DOHH2 (cell line): ENCODE measurements at regions not wholly inside any gene's neighbourhood (a gene's known extent, or its start where the extent isn't known, plus 50 kb on each side); places are given as distances from the start of the nearest gene placed in this dataset.

Experiments used
- H3F3A ChIP-seq: fragments of 200-600 bp; sonication (generic), shearing (Covaris generic); 2 replicates; pipeline ENCODE4 v1.6.0; 2016; ENCODE audit warnings: antibody characterized with exemption, mild to moderate bottlenecking; ENCODE audit not compliant: control insufficient read depth, insufficient read depth
- H3K27ac ChIP-seq: fragments of 200-600 bp; sonication (generic); 2 replicates; pipeline ENCODE4 v1.5.1; 2014; ENCODE audit warnings: low read depth, mild to moderate bottlenecking, low read length, moderate library complexity
- H3K27me3 ChIP-seq: fragments of 200-600 bp; sonication (generic); 2 replicates; pipeline ENCODE4 v1.6.1; 2014; ENCODE audit warnings: mild to moderate bottlenecking, low read length, mixed read lengths; ENCODE audit not compliant: control insufficient read depth
- H3K36me3 ChIP-seq: fragments of 200-600 bp; sonication (generic); 2 replicates; pipeline ENCODE4 v1.6.1; 2014; ENCODE audit warnings: mild to moderate bottlenecking, low read length, moderate library complexity, mixed read lengths; ENCODE audit not compliant: control insufficient read depth
- H3K4me1 ChIP-seq: fragments of 200-600 bp; sonication (generic); 2 replicates; pipeline ENCODE4 v1.6.1; 2014; ENCODE audit warnings: mild to moderate bottlenecking, low read length, mixed read lengths; ENCODE audit not compliant: control insufficient read depth
- H3K4me2 ChIP-seq: fragments of 200-600 bp; sonication (generic); 2 replicates; pipeline ENCODE4 v1.6.0; 2014; ENCODE audit warnings: mild to moderate bottlenecking, low read length, moderate library complexity
- H3K4me3 ChIP-seq: fragments of 200-600 bp; sonication (generic); 2 replicates; pipeline ENCODE4 v1.5.1; 2014; ENCODE audit warnings: mild to moderate bottlenecking, low read length, mixed read lengths
- H3K79me2 ChIP-seq: fragments of 200-600 bp; sonication (generic); 2 replicates; pipeline ENCODE4 v1.6.1; 2014; ENCODE audit warnings: mild to moderate bottlenecking, low read length, mixed read lengths; ENCODE audit not compliant: control insufficient read depth
- H3K9me2 ChIP-seq: fragments of 200-600 bp; sonication (generic); replicated peaks from 2 replicates; pipeline ENCODE4 v1.6.1; 2014; ENCODE audit warnings: mild to moderate bottlenecking, low read length, mixed read lengths; ENCODE audit not compliant: control insufficient read depth
- H3K9me3 ChIP-seq: fragments of 200-600 bp; sonication (generic); 2 replicates; pipeline ENCODE4 v1.6.1; 2014; ENCODE audit warnings: antibody characterized with exemption, low read length, mixed read lengths; ENCODE audit not compliant: control insufficient read depth, insufficient read depth
- H4K20me1 ChIP-seq: fragments of 200-600 bp; sonication (generic); 2 replicates; pipeline ENCODE4 v1.6.0; 2014; ENCODE audit warnings: low read depth, mild to moderate bottlenecking, antibody characterized with exemption, low read length, moderate library complexity; ENCODE audit not compliant: control insufficient read depth, insufficient read depth
- CTCF ChIP-seq: fragments of 200-600 bp; sonication (generic); IDR thresholded peaks from one replicate; pipeline ENCODE4 v1.5.1; 2014; ENCODE audit warnings: antibody characterized with exemption, mild to moderate bottlenecking, low read depth, low read length; ENCODE audit not compliant: poor library complexity, severe bottlenecking
- EZH2phosphoT487 ChIP-seq: fragments of 200-600 bp; sonication (generic); IDR thresholded peaks from 2 replicates; pipeline ENCODE4 v1.6.1; 2017; ENCODE audit warnings: borderline replicate concordance, mild to moderate bottlenecking, antibody characterized with exemption, low read length, moderate library complexity, mixed read lengths

GRCh38 chr21:15130751-15131150, 66.0 kb upstream of the NRIP1 start:
- Histone ChIP-seq H3K36me3 (no peaks in the 10 kb centered on the region), H3F3A (no peaks in the 10 kb centered on the region), H3K27me3 (no peaks in the 10 kb centered on the region), H3K9me3 (no peaks in the 10 kb centered on the region; the same call in 1 of the 2 replicates), H4K20me1 (no peaks in the 10 kb centered on the region), H3K27ac (no peak overlapping the region), H3K79me2 (no peaks in the 10 kb centered on the region), H3K9me2 (no peaks in the 10 kb centered on the region), H3K4me1 (no peaks in the 10 kb centered on the region), H3K4me2 (no peak overlapping the region), H3K4me3 (no peak overlapping the region)
- no peak for TF ChIP-seq EZH2phosphoT487
- TF ChIP-seq CTCF = no peak

DNA sequence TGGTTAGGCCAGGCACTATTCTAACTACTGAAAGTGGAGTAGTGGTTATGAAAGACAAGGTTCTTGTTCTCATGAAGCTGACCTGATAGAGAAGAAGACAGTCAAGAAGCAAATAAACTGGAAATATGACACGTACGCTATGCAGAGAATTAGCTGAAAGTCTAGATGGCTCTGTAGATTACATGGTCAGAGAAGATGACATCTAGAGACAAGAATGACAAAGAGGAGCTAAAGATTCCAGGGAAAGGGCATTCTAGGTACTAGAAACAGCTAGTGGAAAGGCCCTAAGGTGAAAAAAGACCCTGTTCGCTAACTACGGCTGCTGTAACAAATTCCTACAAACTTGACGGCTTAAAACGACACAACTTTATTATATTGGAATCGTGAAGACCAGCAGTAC, 68.0 kb upstream of the NRIP1 start:
- Histone ChIP-seq H3K27me3 (no peaks in the 10 kb centered on the region), H3K79me2 (no peaks in the 10 kb centered on the region), H3K4me2 (no peak overlapping the region), H3K4me1 (no peaks in the 10 kb centered on the region), H3K27ac (no peak overlapping the region), H3K36me3 (no peaks in the 10 kb centered on the region), H3K9me2 (no peaks in the 10 kb centered on the region), H3K4me3 (no peak overlapping the region), H4K20me1 (no peaks in the 10 kb centered on the region), H3F3A (no peaks in the 10 kb centered on the region), H3K9me3 (no peaks in the 10 kb centered on the region; the same call in 1 of the 2 replicates)
- TF ChIP-seq CTCF (no peak), EZH2phosphoT487 (no peak)

DNA sequence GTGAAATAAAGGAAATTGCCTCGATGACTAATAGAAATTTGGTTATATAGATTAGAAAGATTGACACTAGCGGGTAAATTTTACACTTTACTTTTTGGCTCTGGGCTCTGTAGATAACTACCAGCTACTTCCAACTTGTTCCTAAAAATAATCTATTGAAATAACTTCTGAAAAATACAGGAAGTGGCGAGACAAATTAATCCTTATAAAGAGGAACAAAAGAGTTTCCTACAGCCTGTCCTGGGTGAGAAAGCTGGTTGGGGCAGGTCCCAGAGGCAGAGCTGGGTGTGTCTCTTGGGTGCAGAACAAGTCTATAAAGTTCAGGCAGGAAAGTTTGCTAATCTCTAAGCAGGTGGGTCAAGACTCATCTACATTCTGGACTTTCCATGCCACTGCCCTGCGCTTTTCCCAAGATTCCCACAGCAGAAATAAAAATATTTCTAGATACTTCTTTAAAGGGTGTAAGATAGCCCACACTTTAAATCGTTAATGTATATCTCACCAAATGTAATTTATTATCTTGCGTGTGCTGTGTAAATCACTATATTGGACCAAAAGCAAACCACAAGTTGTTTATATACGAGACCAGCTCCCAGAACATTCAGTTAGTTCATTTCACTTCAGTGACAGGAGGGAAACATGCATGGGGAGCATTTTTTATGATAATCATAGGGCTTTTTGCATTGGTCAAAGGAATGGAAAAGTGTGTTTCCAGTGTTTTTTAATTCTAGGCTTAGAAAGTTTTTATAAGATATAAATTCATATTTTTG, 70.1 kb upstream of the NRIP1 start:
- H3K4me2 ChIP-seq = no peak overlapping the region
- H3K4me3 ChIP-seq = no peak overlapping the region
- H4K20me1 ChIP-seq = no peaks in the 10 kb centered on the region
- no peak overlapping the region for H3K27ac ChIP-seq
- H3K9me2 ChIP-seq = no peaks in the 10 kb centered on the region
- H3F3A ChIP-seq = no peaks in the 10 kb centered on the region
- no peaks in the 10 kb centered on the region for H3K4me1 ChIP-seq
- 0 out of 2 replicates have a peak, but pooled peaks cover 3% of the 10 kb centered on the region for H3K9me3 ChIP-seq
- no peak for TF ChIP-seq CTCF
- TF ChIP-seq EZH2phosphoT487 = no peak
- no peaks in the 10 kb centered on the region for H3K27me3 ChIP-seq
- H3K36me3 ChIP-seq = no peaks in the 10 kb centered on the region
- H3K79me2 ChIP-seq = no peaks in the 10 kb centered on the region
